GM21717 (cell line): ENCODE measurements at regions not wholly inside any gene's neighbourhood (a gene's known extent, or its start where the extent isn't known, plus 50 kb on each side); places are given as distances from the start of the nearest gene placed in this dataset.
"Not testable (repeated sequence)": the region's sequence is repeated elsewhere in the genome, so short reads cannot be mapped to it uniquely, and the experiment has no call there.

ENCODE experiments used
- ATAC-seq: cut with Tn5 transposase; IDR thresholded peaks from one replicate; pipeline ENCODE4 v1.9.1; 2021; ENCODE audit warnings: mild to moderate bottlenecking, moderate library complexity; ENCODE audit not compliant: unreplicated experiment

DNA sequence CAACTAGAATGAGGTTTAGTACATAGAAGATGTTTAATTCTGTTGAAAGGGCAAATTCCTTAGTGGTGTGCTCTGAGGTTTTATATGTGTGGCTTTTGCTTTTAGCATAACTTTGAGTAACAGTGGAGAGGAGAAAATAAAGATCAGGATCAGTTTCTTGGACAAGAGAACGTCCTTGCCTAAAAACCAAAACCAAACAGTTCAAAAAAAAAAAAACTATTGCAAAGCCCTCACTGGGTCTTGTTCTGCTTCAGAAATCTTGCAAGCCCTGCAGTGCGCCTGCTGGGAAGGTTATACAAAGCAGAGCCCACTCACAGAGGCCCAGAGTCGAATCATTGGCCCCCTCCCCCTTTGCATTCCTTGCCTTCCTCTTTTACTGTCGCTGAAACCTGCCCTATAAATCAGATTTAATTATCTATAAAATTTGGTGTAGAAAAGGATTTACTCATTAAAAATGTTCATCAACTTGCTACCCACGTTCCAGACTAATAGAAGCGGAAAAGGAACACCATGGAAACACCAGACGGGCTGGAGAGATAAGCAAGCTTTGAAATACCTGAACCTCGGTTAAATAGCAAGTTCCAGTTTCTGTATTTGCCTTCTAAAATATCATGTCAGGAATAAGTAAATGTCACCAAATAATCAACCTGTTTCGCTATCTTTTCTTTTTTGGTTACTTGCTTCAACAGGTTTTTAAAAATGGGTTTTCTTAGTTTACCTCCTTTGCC is 201.6 kb upstream of the PTBP2 start:
- no peak for ATAC-seq

DNA sequence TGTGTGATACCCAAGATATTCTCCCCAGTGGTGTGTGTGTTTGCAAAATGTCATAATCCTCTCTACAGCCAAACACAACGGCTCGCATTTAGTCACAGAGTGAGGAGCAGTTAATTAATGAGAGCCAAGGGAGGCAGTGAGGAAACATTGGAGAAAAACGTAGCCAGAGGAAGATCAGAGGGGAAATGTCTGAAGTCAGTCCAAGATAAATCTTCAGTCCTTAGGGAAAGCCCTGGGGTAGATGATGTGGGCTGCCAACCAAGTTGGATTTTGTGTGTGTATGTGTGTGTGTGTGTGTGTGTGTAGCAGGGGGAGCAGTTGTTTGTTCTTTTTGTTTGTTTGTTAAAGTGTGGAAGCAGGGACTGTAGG is 201.0 kb upstream of the PTBP2 start:
- no peak for ATAC-seq

DNA sequence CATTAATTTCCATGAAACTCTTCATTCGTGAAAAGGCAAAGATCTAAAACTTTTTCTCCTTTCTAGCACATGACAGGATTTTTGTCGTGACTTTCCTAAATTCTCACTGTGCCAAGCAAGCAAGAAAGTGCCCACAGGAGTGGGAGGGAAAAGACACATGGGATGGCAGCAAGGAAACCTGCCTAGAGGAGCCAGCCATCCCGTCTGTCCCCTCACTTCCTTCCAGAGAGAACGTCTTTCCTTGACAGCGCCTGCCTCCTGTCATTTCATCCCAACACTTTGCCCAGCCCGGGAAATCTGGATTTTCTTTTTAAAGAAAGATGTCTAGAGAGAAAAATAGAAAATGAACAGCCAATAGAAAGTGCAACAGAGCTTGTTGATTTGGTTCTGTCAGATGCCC is 200.6 kb upstream of the PTBP2 start:
- ATAC-seq = no peak

DNA sequence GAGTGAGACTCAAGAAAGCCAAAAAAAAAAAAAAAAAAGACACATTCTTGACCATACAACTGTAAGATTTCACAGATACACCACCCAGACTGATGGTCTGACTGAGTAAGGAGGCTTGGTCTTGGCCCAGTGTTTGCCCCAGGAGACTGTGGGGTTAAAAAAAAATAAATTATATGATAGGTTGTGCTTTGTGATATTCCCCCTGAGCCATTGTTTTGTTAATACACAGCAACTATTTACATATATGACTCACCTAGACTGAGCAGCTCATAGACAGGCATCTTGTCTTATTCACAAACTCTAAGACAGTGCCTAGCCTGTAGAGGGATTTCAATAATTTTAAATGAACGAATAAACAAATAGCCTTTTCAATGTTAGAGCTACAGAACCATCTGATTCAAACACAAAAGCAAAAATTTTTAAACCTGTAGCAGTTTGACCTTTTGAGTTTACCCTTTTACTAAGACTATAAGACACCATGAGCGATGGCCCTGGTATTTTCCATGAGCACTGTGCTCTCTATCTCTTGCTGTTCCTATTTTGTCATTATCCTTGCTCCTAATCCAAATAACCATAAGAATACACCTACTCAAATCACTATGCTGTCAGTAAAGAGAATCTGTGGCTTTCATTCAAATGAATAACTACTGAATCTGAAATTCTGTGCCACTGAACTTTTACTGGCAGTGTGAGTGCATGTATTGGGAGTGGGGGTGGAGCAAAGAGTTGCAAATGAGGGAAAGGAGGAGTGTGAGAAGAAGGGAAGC is 199.4 kb upstream of the PTBP2 start:
- ATAC-seq = no peak

DNA sequence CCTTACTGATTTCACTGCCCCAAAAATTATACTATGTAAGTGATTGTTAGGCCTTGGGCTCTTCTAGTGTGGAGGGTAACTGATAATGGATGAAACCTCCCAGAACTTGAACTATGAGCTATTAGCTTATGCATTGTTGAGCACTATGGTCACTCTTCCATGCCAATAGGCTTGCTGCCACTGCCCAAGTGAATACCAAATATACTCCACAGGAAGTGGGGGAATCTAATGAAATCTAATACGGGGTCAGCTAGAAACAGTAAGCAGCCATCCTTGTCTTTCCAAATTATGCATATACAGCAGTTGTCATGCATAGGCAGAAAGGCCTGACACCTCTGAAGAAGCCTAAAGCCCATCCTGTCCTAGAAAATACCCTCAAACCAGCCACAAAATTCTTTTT is 198.7 kb upstream of the PTBP2 start:
- no peak for ATAC-seq

DNA sequence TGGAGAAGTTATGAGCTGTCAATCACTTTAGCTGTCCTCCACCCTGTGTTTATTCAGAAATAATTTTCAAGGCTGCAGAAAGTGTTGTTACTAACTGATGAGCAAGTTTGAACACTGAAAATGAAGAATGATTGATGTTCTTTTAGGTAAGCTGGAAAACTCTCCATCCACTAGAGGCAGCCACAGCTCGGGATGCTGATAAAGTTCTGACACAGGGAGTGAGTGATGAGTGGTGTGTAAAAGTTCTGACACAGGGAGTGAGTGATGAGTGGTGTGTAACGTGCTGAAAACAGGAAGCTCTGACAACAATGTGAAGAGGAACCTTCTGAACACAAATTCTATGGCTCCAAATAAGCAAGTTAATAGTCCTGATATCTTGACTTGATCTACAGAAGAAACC is 197.5 kb upstream of the PTBP2 start:
- ATAC-seq = no peak

DNA sequence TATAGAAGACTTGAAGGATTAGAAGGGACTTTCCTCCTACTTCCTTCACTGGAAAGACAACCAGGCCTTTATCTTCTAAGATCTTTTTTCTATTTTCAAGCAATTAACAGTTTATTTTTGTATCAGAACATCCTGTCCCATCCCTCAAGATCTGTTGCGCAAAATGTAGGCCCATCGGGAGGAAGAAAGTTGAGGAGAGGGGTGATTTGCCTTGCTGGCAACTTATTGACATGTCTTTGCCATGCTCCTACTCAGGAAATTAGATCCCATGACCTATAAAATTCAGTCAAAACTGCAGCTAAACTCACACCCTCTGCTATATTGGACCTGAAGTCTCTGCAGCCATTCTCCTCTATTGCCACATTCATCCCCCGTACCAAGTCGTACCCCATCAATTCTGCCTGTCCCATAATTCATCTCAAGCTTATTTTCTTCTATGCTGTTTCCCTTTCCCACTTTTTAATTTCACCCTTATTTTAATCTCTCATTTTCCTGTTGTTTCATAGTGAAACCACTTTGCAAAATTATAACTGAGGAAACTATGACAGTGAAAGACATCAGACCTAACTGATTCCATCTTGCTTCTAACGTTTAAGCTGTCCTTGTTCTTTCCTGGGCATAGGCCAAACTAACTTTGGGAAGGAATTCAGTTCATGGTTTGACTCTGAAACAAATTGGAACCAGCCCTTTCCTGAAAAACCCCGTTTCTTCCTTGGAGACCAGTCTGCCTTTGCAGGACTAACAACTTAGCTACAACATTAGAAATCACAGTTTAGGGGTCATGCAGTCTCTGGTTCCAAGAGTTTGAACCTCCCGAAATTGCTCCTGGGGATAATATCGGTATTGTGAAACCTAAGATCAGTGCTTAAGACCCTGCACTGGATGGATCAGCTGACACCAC is 195.7 kb upstream of the PTBP2 start:
- ATAC-seq = no peak

DNA sequence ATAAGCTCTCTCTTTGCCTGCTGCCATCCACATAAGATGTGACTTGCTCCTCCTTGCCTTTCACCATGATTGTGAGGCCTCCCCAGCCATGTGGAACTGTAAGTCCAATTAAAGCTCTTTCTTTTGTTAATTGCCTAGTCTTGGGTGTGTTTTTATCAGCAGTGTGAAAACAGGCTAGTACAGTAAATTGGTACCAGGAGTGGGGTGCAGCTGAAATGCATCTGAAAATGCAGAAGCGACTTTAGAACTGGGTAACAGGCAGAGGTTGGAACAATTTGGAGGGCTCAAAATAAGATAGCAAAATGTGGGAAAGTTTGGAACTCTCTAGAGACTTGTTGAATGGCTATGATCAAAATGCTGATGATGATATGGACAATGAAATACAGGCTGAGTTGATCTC is 192.9 kb upstream of the PTBP2 start:
- not testable (repeated sequence) for ATAC-seq

DNA sequence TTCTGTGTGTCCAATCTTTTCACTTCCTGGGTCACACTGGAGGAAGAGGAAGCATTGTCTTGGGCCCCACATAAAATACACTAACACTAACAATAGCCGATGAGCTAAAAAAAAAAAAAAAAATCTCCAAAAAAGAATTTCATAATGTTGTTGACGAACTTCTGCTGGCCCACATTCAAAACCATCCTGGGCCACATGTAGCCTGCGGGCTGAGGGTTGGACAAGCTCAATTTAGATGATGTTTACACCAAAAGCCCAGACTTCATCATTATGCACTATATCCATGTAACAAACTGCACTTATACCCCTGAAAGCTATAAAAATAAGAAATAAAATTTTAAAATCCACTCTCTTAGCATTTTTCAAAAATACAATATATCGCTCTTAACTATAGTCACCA is 187.8 kb upstream of the PTBP2 start:
- no peak for ATAC-seq

DNA sequence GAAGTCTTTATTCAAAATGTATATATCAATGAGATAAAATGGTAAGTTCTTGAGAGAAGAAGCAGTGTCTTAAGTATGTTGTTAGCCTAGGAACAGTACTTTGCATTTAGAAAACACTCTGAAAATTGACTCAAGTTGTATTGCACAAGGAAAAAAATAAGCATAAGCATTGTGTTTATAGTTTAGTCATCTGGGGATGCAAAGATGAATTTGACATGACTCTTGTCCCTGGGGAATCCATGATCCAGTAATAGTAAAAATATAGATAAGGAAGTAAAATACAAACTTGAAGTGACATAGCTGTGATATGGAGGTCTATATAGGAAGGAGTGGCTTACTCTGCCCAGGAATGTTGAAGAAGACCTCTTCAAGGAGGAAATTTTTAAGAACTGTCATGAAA is 185.0 kb upstream of the PTBP2 start:
- ATAC-seq = no peak

DNA sequence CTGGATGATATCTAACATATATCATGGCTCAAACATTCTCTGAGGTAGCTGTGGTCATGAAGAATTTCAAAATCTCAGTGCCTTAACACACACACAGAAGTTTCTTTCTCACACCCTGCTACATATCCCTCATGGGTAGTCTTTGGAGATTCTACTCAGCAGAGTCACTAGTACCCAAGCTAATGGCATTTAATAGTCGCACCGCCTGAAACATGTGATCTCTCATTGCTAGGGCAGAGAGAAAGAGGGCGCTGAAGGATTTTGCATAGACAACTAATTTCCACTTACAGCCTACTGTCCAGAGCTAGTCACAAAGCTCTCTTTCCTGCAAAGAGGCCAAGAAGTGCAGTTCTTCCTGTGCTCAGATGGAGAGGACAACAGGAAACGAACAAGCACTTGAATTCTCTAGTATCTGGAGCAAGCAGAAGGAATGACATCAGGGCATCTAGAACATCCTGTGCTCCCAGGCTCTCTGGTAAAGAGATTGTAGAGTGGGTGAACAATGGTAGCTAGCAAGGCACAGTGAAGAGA is 183.4 kb upstream of the PTBP2 start:
- ATAC-seq = no peak

DNA sequence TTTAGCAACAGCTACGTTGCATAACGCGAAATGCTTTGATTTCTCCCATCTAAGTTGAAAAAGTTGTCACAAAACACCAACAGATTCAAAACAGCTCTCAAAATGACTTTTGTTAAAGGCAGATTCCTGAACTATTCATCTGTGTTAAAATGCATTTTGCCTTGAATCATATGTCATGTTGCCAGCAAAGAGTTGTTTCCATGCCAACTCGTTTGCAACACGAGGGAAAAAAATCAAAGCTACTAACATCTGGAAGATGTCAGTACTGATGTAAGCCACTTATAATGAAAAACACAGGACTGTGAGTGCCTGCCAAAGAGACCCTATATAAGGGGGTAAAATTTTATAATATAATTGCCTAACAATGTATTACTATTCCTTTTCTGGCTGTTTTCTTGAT is 182.7 kb upstream of the PTBP2 start:
- ATAC-seq = no peak

DNA sequence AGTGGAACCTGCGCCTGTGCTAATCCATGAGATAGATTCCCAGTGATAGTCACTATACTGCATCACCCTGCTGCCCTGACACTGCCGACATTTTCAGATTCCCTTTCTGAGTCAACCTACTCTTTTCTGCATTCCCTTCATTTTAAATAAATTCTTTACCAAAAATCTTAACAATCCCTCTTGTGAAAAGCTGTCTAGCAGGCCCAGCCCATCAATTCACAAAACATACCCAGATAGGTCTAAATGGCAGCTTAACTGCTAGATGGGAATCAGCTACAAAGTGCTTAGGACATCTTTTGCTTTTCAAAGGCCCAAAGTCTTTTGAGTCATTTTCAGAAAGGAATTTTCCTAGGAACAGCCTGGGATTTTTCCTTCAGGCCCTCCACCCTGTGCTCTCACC is 180.1 kb upstream of the PTBP2 start:
- ATAC-seq = no peak

DNA sequence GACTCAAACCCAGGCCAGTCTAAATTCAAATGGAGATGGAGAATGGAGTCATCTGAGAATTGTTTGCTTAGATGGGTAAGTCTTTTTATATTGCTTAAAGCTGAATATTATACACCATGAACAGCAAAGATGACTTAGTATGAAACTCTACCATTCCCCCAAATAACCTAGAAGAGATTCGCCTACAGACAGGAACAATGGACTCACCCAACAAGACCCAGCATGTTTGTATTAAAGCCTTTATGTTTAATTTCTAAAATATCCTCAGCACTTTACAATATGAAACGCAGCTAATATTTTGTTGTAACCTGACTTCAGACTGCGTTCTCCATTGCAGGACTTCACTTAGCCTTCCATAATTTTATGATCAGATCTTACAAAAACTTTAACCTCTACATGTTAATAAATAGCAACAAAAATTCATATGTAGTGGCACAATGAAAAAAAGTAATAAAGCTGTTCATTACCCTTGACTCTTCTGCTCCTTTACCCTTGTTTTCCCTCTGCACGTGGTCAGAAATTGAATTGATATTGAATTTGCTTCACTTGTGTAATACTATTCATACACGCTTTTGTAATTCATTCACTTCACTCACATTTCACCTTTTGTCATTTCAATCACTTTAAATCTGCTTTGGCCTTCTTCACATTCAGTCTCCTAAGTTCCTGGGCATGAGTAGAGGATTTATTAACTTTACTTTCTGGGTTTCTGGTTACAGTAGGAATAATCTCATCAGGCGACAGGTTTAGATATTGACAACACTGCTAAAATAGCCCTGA is 177.3 kb upstream of the PTBP2 start:
- ATAC-seq = no peak

DNA sequence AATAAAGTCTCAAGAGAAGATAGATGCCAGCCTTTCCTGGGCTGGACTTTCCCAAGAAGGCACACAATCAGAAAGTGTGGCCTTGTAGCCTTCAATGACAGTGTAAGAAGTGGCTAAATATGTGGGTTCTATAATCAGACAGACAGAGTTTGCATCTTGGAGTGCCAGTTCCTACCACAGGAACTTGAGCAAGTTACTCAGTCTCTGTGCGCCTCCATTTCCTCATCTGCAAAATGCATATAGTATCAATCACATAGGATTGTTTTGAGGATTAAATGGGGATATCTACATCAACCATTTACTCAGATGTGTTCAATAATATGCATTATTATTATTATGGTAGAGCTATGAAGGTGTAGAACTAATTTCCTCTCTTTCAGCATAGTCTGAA is 176.8 kb upstream of the PTBP2 start:
- ATAC-seq = no peak

DNA sequence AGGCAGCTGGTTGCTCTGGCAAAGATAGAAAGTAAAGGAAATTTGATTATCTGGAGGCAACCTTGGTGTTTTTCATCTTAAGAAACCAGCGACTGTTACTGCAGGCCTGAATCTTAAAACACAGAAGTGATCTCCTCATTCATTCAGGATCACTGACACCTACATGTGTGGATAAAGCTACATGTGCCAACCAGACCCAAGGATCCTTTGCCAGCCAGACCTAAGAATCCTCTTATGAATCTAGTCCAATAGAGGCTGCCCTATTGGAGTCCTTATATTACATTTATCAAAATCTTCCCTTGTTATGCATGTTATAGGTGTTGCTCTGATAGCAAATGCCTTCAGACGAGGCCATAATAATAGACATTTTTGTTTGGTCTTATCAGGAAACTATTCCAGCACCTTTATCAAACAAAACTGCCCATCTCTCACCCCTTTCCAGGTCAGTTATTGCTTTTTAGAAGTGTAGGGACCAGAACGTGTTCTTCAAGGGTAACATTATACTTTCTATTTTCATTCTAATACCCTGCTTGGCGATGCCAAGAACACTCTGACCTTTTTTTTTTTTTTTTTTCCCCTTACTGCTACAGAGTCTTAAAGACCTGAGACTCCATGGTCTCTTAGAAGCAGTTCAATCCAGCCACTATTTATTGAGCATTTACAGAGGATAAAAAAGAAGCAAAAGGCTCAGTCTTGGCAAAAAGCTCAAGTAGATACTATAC is 175.5 kb upstream of the PTBP2 start:
- ATAC-seq = no peak

DNA sequence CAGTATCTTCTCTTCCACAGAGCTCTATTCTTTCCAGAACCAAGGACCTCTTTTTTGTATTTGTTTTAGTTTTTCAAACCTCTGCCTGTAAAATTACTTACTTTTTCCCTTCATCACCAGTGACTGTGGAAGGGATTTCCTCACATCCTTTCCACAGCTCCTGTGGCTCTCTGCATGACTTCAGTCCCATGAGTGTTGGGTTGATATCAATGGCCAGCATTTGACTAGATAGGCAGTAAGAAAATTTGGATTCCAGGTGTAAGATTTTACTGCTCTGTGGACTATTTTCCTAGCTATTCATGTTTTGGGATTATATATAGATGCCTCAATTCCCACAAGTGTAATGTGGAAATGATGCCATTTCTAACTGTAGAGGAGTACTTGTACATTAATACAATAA is 171.5 kb upstream of the PTBP2 start:
- ATAC-seq = no peak

DNA sequence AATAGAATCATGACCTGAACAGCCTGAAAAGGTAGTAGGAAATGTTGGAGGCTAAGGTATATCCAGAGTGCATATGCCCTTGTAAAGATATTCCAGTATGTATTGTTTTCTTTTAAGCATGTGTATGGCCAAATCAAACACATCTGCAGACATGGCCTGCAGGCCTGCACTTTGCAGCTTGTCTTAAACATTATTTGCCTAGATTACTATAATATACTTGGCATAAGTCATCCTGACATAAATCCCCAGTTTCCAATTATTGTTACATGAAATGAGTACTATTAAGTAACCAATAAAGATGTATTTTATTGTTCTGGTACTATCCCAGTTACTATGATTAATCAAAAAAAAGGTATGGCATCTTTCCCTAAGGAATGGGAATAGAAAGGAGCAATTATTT is 169.1 kb upstream of the PTBP2 start:
- no peak for ATAC-seq

DNA sequence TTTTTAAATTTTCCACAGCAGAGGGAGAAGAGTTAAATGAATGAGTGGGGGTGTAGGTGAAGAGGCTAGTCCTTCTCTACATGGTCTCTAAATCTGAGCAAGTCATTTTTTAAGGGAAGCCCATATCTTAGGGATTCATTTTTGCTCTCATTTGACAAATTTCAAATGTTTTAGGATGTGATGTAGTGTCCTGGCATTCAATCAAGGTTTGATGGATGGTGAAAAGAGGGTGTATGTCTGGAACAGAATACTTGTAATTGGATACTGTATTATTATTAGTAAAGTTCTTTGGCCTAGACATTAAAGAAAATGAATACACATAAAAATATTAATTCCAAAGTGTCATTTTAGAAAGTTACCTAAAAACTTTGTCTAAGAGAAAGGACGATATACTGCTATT is 167.8 kb upstream of the PTBP2 start:
- ATAC-seq = no peak

DNA sequence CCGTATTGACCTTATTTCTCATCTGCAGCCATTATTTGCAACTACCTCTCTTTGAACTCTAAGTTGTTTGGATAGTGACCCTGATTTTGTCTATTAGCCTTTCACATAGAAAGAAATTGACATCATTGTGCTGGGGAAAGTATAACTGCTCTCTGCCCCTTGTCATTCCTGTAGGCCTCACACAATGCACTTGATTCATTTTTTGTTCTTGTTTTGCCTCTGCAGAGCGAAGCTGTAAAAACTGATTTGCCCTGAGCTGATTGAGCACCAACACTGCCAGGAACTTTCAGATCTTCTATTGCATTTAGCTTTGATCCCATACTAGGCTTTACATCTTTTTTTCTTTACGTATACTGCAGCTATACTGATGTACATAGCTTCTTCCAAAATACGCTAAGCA is 167.2 kb upstream of the PTBP2 start:
- no peak for ATAC-seq
